ENCODE measurements at regions not wholly inside any gene's neighbourhood (a gene's known extent, or its start where the extent isn't known, plus 50 kb on each side); places are given as distances from the start of the nearest gene placed in this dataset.

DNA sequence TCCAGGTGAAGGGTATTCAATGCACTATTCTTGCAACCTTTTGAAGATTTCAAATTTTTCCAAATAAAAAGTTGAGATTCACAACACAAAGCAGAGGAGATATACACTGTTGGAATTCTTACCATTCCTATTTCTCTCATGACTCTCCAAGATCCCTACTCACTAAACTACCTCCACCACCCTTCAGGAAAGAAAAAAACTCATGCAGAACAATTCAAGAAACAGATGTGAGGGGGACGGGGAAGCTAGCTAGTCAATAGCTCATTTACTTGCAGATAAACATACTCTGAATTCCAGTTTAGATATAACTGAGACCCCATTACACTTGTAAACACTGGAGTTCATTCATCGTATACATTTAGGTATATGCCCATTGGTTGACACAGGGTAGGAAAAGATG lies 90.0 kb upstream of the SERP2 start:
- H3K4me3 Mint-ChIP-seq, result no peak overlapping the region
- Histone ChIP-seq H3K4me1 (ENCODE audit: control insufficient read depth in 1 of 2, insufficient read depth in 2 of 2, low read length in 2 of 2) (no peaks in the 10 kb centered on the region), H3K36me3 (replicated peaks in 1 of 2; ENCODE audit: control insufficient read depth in 1 of 2, insufficient read depth in 2 of 2, low read length in 2 of 2) (no peaks in the 10 kb centered on the region), H2AFZ (ENCODE audit: insufficient read depth, low read depth, low read length, poor library complexity, severe bottlenecking) (no peak overlapping the region), H4K20me1 (ENCODE audit: insufficient read depth, low read length) (no peaks in the 10 kb centered on the region), H3K27me3 (ENCODE audit: control insufficient read depth in 2 of 2, insufficient read depth in 2 of 2, low read length in 2 of 2) (peaks cover 0 to 3% of the 10 kb centered on the region in 2 donors), H3K79me2 (ENCODE audit: insufficient read depth, low read length) (no peaks in the 10 kb centered on the region), H3K4me2 (replicated peaks; ENCODE audit: extremely low read depth, low read length, poor library complexity, severe bottlenecking) (no peak overlapping the region), H3K27ac (ENCODE audit: low read depth in 1 of 2, low read length in 2 of 2) (no peak overlapping the region), H3K9me3 (replicated peaks in 1 of 2; ENCODE audit: control insufficient read depth in 1 of 2, insufficient read depth in 1 of 2, low read length in 2 of 2) (no peaks in the 10 kb centered on the region), H3K9ac (ENCODE audit: insufficient read depth, low read length, poor library complexity, severe bottlenecking) (no peak overlapping the region), H3K4me3 (replicated peaks in 1 of 3; ENCODE audit: low read depth in 2 of 3, low read length in 3 of 3) (no peak overlapping the region)
- H3K36me3 Mint-ChIP-seq, result no peaks in the 10 kb centered on the region
- intact Hi-C loops (cut with micrococcal nuclease), result loop anchor here in 1 of 2 donors (5.0 kb wide), 1 partner anchor 39 kb away; no protein-coding TSS in a partner anchor
- H3K27me3 Mint-ChIP-seq (ENCODE audit: low read depth in 3 of 3), result peaks cover 9 to 15% (median 10%) of the 10 kb centered on the region in 3 donors
- peaks cover under 1% of the 10 kb centered on the region for H3K4me1 Mint-ChIP-seq
- H3K27ac Mint-ChIP-seq, result no peak overlapping the region
- H3K9me3 Mint-ChIP-seq, result peaks cover 0 to 5% (median under 1%) of the 10 kb centered on the region in 7 donors
- no peak for TF ChIP-seq CTCF (IDR thresholded peaks at IDR 0.05)
- DNase-seq, result no peak
- 80% methylated on average over 1 of the region's 2 CpGs for WGBS (ENCODE audit: insufficient coverage)

GRCh38 chr13:44287958-44288357 lies 85.7 kb upstream of the SERP2 start:
- Histone ChIP-seq H2AFZ (ENCODE audit: insufficient read depth, low read depth, low read length, poor library complexity, severe bottlenecking) (no peak overlapping the region), H3K4me2 (replicated peaks; ENCODE audit: extremely low read depth, low read length, poor library complexity, severe bottlenecking) (no peak overlapping the region), H3K9ac (ENCODE audit: insufficient read depth, low read length, poor library complexity, severe bottlenecking) (no peak overlapping the region), H3K36me3 (replicated peaks in 1 of 2; ENCODE audit: control insufficient read depth in 1 of 2, insufficient read depth in 2 of 2, low read length in 2 of 2) (no peaks in the 10 kb centered on the region), H3K79me2 (ENCODE audit: insufficient read depth, low read length) (no peaks in the 10 kb centered on the region), H4K20me1 (ENCODE audit: insufficient read depth, low read length) (no peaks in the 10 kb centered on the region), H3K9me3 (replicated peaks in 1 of 2; ENCODE audit: control insufficient read depth in 1 of 2, insufficient read depth in 1 of 2, low read length in 2 of 2) (no peaks in the 10 kb centered on the region), H3K27ac (ENCODE audit: low read depth in 1 of 2, low read length in 2 of 2) (no peak overlapping the region), H3K27me3 (ENCODE audit: control insufficient read depth in 2 of 2, insufficient read depth in 2 of 2, low read length in 2 of 2) (peaks cover 0 to 3% of the 10 kb centered on the region in 2 donors), H3K4me3 (replicated peaks in 1 of 3; ENCODE audit: low read depth in 2 of 3, low read length in 3 of 3) (no peak overlapping the region), H3K4me1 (ENCODE audit: control insufficient read depth in 1 of 2, insufficient read depth in 2 of 2, low read length in 2 of 2) (peaks cover 0 to 5% of the 10 kb centered on the region in 2 donors)
- Mint-ChIP-seq H3K36me3 (no peaks in the 10 kb centered on the region), H3K27me3 (ENCODE audit: low read depth in 3 of 3) (peaks cover 5 to 10% (median 8%) of the 10 kb centered on the region in 3 donors), H3K4me3 (no peak overlapping the region), H3K4me1 (peaks cover 9% of the 10 kb centered on the region), H3K27ac (no peak overlapping the region), H3K9me3 (peaks cover 0 to 9% (median 0%) of the 10 kb centered on the region in 7 donors)
- no CpG with 5 or more reads among the region's 5 CpGs for WGBS (ENCODE audit: insufficient coverage)
- TF ChIP-seq CTCF (IDR thresholded peaks at IDR 0.05), result no peak
- DNase-seq, result no peak
- intact Hi-C loops (cut with micrococcal nuclease), result no loop called here
